ENCODE measurements at regions not wholly inside any gene's neighbourhood (a gene's known extent, or its start where the extent isn't known, plus 50 kb on each side); places are given as distances from the start of the nearest gene placed in this dataset.

GRCh38 chr10:71053169-71053895 is 159.0 kb upstream of the UNC5B start:
- no peak for TF ChIP-seq CTCF (IDR thresholded peaks at IDR 0.05; ENCODE audit: unreplicated experiment)
- DNase-seq (ENCODE audit: low spot score) = no peak
- Mint-ChIP-seq H3K27ac (ENCODE audit: unreplicated experiment) (no peak overlapping the region), H3K9me3 (ENCODE audit: unreplicated experiment) (no peaks in the 10 kb centered on the region), H3K27me3 (ENCODE audit: unreplicated experiment) (peaks cover 7% of the 10 kb centered on the region), H3K4me1 (ENCODE audit: unreplicated experiment) (no peaks in the 10 kb centered on the region), H3K4me3 (ENCODE audit: unreplicated experiment) (no peak overlapping the region), H3K36me3 (ENCODE audit: low read depth, unreplicated experiment) (no peaks in the 10 kb centered on the region)

GRCh38 chr10:71058308-71058707 is 154.1 kb upstream of the UNC5B start:
- no peaks in the 10 kb centered on the region for H3K9me3 Mint-ChIP-seq (ENCODE audit: unreplicated experiment)
- no peak for DNase-seq (ENCODE audit: low spot score)
- H3K4me3 Mint-ChIP-seq (ENCODE audit: unreplicated experiment) = no peak overlapping the region
- no peaks in the 10 kb centered on the region for H3K36me3 Mint-ChIP-seq (ENCODE audit: low read depth, unreplicated experiment)
- no peak overlapping the region for H3K27ac Mint-ChIP-seq (ENCODE audit: unreplicated experiment)
- TF ChIP-seq CTCF (IDR thresholded peaks at IDR 0.05; ENCODE audit: unreplicated experiment) = no peak
- H3K27me3 Mint-ChIP-seq (ENCODE audit: unreplicated experiment) = peaks cover 3% of the 10 kb centered on the region
- H3K4me1 Mint-ChIP-seq (ENCODE audit: unreplicated experiment) = peaks cover 6% of the 10 kb centered on the region

GRCh38 chr10:71059054-71059818 is 153.1 kb upstream of the UNC5B start:
- Mint-ChIP-seq H3K4me1 (ENCODE audit: unreplicated experiment) (peaks cover 6% of the 10 kb centered on the region), H3K27ac (ENCODE audit: unreplicated experiment) (no peak overlapping the region), H3K27me3 (ENCODE audit: unreplicated experiment) (peaks cover 1% of the 10 kb centered on the region), H3K9me3 (ENCODE audit: unreplicated experiment) (no peaks in the 10 kb centered on the region), H3K4me3 (ENCODE audit: unreplicated experiment) (no peak overlapping the region), H3K36me3 (ENCODE audit: low read depth, unreplicated experiment) (no peaks in the 10 kb centered on the region)
- TF ChIP-seq CTCF (IDR thresholded peaks at IDR 0.05; ENCODE audit: unreplicated experiment) = no peak
- no peak for DNase-seq (ENCODE audit: low spot score)

GRCh38 chr10:71059943-71060342 is 152.4 kb upstream of the UNC5B start:
- Mint-ChIP-seq H3K27me3 (ENCODE audit: unreplicated experiment) (peaks cover 1% of the 10 kb centered on the region), H3K27ac (ENCODE audit: unreplicated experiment) (no peak overlapping the region), H3K36me3 (ENCODE audit: low read depth, unreplicated experiment) (no peaks in the 10 kb centered on the region), H3K4me3 (ENCODE audit: unreplicated experiment) (no peak overlapping the region), H3K9me3 (ENCODE audit: unreplicated experiment) (no peaks in the 10 kb centered on the region), H3K4me1 (ENCODE audit: unreplicated experiment) (peaks cover 6% of the 10 kb centered on the region)
- no peak for TF ChIP-seq CTCF (IDR thresholded peaks at IDR 0.05; ENCODE audit: unreplicated experiment)
- DNase-seq (ENCODE audit: low spot score) = no peak
